ENCODE measurements at regions not wholly inside any gene's neighbourhood (a gene's known extent, or its start where the extent isn't known, plus 50 kb on each side); places are given as distances from the start of the nearest gene placed in this dataset.

DNA sequence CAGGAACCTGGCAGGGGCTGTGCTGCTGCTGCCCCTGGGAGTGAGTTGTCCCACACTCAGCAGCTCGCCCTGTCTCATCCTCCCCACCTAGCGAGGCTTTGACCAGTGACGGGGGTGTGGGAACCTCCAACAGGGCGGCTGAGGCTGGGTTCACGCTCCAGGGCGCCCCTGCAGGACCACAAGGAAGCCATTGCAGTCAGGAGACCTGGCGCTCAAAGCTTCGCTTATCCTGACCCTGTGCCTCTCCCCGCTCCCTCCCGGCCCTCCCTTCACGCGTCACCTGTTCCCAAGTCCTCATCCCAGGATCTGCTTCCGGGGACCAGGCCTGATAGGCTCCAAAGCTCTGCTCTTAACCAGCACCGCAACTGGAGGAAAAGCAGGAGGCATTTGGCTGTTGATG lies 272.0 kb upstream of the SFSWAP start:
- TF ChIP-seq, protein P1, sequence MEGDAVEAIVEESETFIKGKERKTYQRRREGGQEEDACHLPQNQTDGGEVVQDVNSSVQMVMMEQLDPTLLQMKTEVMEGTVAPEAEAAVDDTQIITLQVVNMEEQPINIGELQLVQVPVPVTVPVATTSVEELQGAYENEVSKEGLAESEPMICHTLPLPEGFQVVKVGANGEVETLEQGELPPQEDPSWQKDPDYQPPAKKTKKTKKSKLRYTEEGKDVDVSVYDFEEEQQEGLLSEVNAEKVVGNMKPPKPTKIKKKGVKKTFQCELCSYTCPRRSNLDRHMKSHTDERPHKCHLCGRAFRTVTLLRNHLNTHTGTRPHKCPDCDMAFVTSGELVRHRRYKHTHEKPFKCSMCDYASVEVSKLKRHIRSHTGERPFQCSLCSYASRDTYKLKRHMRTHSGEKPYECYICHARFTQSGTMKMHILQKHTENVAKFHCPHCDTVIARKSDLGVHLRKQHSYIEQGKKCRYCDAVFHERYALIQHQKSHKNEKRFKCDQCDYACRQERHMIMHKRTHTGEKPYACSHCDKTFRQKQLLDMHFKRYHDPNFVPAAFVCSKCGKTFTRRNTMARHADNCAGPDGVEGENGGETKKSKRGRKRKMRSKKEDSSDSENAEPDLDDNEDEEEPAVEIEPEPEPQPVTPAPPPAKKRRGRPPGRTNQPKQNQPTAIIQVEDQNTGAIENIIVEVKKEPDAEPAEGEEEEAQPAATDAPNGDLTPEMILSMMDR (IDR thresholded peaks at IDR 0.05), result no peak
- TF ChIP-seq POLR2A (IDR thresholded peaks at IDR 0.05), result no peak
